ENCODE measurements at regions not wholly inside any gene's neighbourhood (a gene's known extent, or its start where the extent isn't known, plus 50 kb on each side); places are given as distances from the start of the nearest gene placed in this dataset.
"Not testable (repeated sequence)": the region's sequence is repeated elsewhere in the genome, so short reads cannot be mapped to it uniquely, and the experiment has no call there.

DNA sequence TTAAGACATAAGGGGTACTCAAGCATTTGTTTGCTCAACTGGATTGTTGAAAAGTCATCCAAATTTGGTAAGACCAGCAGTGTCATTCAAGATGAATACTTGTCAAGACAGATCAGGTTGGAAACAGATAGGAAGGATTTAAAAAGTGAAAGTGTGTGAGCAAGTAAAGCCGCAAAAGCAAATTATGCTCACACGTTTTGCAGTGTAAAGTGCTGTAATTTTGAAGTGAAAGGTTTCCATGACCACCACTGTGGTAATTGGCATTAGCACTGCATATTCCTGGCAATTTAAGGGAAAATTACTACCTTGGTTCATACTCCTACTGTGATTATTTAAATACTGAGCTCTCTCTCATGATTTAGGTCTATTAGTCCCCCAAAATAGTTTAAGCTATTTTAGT, 704.1 kb upstream of the CCDC179 start:
- DNase-seq (ENCODE audit: low spot score), result no peak

DNA sequence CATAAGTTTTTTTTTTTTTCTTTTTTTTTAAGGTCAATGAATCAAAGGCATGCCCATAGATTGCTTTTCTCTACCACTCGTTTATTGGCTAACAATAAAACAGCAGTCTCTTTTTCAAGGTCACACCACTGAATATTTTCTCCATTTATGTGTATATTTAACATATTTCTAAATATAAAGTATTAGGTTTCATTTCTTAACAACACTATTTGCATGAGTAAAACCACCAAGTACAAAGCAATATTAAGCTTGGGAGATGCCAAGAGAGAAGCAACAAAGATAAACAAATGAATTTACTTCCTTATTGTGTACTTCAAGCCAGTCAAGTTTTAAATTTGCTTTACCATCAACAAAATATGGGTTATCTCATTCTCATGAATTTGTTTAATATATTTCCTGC, 708.9 kb upstream of the CCDC179 start:
- DNase-seq (ENCODE audit: low spot score), result no peak

DNA sequence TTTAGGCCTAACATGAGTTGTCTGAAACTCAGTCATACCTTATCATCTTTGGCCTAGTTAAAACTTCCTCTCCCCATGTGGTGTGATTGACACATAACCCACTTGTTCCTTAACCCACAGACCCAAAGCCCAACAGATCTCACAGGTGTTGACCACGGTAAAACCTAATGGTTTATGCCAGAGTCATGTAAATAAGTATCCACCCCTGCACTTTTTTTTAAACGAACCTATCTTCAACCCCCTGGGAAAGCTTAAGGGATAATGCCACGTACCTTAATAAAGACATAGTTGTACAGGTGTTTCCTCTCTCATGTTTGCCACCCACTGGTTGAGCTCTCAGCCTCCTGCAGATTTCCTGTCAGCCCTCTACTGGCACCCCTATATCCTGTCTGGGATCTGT, 709.3 kb upstream of the CCDC179 start:
- DNase-seq (ENCODE audit: low spot score), result no peak

DNA sequence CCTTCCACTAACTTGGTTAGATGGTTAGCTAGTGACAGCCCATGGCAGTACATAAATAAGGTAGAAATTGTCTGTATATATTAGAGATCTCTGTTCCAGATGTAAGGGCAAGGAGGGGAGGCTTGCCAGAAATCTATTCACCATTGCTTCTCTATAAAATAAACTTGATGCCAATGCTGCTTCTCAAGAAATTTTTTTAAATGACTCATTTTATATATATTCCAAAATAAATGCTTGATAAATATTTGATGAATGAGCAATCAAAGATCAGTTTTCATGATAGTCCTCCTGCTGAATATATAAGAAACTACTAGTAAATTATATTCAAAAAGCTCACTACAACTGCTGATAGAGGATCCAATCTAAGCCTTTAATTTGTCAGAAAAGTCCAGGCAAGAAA, 710.6 kb upstream of the CCDC179 start:
- DNase-seq (ENCODE audit: low spot score), result no peak

DNA sequence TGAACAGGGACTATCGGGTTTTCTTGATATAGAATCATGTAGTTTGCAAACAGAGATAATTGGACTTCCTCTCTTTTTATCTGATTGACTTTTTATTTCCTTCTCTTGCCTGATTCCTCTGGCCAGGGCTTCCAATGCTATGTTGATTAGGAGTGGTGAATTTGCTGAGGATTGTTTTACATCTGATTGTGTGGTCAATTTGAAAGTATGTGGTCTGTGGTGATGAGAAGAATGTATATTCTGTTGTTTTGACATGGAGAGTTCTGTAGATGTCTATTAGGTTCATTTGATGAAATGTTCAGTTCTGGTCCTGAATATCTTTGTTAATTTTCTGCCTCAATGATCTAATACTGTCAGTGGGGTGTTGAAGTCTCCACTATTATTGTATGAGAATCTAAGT, 713.2 kb upstream of the CCDC179 start:
- DNase-seq (ENCODE audit: low spot score), result no peak

DNA sequence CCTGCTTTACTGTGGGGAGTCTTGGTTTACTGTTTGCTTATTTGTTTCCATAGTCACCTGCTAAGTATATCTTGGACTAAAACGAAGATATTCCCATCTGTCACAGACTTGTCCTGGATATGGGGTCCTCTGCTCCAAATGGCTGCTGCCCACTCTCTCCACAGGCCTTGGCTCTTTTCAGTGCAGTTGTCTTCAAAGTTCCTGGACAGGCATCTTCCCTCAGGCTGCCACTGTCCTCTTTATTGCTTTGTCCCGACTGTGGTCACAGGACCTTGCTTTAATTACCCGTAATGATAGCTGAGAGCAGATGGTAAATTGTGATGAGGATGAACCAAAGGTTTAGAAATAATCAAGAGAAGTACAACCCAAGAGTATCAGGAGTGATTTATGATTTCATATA, 713.9 kb upstream of the CCDC179 start:
- DNase-seq (ENCODE audit: low spot score), result no peak

DNA sequence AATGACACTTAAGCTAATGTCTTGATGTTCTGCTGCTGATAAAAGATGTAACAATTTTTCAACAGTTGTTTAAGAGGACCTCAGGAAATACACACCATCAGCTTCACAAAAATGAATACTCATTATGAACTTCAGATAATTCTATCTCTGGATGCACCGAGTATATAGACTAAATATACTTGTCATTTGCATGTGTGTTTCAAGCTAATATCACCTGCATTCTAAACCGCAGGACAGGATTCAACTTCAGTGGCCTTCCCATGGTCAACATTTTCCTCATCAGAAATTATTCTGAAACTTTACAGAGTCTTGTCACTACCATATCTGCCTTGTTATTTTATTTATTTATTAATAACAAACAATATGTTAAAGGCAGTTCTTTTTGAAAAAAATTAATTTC, 717.0 kb upstream of the CCDC179 start:
- DNase-seq (ENCODE audit: low spot score), result no peak

DNA sequence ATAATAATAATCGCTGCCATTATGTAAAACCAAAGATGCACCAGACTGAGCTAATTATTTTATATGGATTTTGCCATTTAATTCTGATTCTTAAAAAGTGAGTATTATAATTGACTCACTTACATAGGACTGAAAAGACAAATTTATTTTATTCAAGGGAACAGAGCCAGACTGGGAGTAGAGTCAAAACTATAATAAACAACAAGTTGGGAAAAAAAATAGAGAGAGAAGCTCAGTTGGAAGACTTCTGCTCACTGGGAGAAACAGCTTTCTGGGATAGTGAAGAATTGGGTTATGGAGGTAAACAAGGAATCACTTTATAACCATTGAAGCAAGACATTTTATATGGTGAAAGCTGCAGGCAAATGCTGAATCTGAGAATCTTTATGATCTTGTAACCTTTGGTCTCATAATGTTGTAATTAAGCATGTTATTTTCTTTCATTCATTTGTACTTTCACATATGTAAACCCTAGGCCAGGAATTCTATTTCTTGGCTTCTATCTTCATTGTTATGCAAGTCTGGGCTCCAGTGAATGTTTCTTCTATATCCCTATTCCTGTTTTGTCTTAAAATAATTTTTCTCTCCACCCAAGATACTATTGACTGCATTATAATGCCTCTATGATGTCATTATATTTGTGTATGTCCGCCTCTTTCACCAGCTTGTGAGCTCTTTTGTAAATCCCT, 725.3 kb upstream of the CCDC179 start:
- no peak for DNase-seq (ENCODE audit: low spot score)

DNA sequence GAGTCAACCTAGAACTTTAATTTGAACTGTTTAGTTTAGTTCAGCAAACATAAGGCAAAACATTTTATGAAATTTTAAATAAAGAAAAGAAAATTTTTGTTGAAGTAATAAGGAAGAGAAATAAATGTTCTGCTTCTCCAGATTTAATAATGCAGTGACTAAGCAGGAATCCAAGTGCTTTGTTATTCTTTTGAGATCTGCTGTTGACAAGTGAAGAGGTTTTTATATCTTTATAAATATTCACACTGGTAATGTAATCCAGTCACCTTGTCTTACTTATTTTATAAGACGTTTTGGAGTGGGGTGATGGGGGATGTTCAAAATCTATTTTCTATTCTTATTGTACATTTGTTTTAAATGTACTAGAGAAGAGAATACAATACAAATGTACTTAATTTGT, 725.9 kb upstream of the CCDC179 start:
- DNase-seq (ENCODE audit: low spot score), result no peak

DNA sequence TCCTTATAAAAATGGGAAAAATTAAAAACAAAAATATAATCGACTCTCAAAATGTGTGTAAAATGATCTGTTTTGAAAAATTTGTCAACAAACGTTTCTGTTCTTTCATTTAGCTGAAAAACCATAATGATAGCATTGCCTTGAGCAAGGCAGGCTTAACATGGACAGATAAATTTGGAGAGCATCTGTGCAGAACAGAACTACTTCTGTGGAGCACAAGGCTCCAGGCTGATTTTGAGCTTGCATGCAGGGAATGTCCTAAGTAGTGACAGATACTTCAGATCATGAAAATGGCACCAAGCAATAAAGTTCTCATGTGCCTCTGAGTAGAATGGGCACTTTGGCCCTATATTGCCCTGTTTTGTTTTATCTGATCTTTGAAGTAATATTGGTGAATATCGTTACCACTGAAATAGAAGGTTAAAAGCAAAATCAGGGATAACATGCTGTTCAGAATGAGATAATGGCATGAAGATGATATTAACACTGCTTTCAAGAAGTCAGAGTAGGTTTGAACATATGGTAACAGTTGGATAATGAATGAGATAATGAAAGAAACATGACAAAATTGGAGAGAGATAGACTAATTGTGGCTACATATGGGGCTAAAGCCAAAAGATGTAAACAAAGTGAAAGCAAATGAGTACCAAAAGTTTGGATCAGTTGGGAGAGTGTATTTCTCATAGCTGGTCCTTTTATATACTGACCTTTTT, 730.5 kb upstream of the CCDC179 start:
- no peak for DNase-seq (ENCODE audit: low spot score)

DNA sequence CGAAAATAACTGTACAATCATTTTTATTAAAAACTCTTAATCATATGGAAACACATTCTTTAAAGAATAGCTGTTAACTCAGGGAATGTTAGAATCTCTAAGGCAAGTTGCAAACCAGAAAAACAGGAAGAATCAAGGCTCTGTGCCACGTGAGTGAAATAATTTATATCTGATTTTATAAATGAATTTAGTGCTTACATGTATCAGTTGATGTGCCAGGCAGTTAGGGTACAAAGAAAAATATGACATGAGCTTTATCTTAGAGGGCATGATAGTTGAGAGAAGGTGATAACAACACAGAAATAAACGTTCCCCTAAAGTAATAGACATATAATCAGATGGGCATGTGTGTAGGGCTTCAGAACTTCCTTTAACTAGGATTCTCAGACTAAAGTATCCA, 734.5 kb upstream of the CCDC179 start:
- no peak for DNase-seq (ENCODE audit: low spot score)

DNA sequence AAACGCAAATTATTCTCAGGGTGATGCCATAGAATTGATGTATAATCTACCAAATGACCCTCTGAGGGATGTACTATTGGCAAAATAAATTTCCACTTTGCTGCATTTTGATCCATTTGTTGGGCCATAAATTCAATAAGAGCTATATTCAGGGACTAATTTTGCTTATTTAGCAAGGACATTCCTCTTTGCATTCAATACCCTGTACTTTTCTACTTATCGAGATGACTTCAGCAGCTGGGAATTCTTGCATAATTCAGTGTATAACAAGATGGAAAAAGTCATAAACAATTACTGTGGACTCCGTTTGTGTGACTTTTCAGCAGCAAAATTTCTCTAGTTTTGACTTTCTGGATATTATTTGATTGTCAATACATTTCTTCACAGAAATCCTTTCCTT, 744.7 kb upstream of the CCDC179 start:
- no peak for DNase-seq (ENCODE audit: low spot score)

DNA sequence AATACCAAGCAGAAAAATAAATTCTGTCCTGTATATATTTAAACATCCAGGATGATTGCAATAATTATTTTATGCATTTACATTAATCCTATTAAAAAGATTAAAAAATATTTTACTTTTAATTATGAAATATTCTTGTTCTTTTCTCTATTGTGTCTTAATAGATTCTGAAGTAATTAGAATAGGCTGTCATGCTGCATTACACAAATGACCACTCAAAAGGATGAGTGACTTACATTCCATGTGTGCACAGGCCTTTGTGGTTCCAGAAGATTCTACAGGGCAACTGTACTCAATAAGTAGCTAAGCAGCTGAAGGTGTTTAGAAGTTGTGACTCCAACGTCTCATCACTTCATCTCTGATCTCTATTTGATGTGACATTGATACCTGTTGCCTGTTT, 745.9 kb upstream of the CCDC179 start:
- no peak for DNase-seq (ENCODE audit: low spot score)

DNA sequence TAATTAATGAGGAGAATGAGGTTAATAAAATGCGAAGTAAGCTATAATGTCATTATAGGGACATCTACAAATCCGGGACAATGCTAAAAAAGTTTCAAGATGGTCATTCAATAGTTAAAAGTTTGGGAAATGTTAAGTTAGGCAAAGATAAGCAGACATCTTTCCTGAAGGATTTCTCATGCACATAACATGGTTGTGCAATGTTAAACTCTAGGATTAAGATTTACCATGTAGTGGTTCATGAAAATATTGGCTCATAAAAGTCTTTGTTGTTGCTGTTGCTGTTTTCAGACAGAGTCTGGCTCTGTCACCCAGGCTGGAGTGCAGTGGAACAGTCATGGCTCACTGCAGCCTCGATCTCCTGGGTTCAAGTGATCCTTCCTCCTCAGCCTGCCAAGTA, 751.5 kb upstream of the CCDC179 start:
- no peak for DNase-seq (ENCODE audit: low spot score)

DNA sequence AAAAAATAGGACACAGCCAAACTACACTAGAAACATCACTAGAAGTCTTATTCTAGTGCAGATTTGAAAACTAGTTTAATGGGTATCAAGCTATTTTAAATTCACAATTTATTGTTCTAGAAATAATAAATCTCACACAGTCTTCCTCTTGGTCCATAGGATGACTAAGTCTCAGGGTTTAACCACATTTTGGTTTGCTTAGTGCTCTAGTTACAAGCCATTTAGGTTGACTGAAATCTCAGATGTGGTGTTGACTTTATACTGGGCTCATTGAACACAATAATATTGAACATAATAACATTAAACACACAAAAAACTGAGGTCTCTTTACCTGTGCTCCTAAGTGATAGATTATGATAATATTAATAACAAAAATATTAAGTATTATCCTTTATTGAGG, 760.3 kb upstream of the CCDC179 start:
- no peak for DNase-seq (ENCODE audit: low spot score)

DNA sequence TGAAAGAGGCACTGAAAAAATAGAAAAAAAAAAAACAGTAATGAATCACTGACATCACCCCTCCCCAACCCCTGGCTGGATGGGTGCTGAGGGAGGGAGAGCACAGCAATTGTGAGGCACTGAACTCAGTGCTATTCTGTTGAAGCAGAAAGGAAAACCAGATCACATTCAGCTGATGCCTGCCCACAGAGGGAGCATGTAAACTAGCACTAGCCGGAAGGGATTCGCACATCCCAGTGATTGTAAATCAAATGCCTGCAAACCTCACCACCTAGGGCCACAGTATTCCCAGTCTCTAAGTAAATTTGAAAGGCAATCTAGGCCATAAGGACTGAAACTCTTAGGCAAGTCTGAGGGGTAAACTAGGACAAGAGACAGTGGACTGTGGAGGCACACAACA, 772.0 kb upstream of the CCDC179 start:
- no peak for DNase-seq (ENCODE audit: low spot score)

DNA sequence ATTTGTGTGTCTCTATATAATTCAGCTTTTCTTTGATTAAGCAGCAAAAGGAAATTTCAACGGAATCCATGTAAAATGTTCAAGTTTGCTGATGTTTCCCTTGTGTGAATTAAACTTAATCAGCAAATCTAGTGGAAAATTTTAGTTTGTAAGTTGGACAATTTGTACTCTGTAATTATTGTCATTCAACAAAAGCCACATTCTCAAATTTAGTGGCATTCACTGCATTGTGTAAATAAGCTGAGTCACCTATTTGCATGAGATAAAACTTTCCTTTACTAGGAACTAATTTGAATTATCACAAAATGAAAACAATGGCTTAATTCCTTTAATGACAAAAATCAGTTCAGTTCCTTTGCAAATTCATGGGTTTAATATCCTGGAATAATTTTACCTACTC, 784.2 kb upstream of the CCDC179 start:
- no peak for DNase-seq (ENCODE audit: low spot score)

DNA sequence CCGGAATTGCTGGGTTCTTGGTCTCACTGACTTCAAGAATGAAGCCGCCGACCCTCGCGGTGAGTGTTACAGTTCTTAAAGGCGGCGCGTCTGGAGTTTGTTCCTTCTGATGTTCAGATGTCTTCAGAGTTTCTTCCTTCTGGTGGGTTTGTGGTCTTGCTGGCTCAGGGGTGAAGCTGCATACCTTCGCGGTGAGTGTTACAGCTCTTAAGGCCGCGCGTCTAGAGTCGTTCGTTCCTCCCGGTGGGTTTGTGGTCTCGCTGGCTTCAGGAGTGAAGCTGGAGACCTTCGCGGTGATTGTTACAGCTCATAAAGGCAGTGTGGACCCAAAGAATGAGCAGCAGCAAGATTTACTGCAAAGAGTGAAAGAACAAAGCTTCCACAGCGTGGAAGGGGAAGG, 792.1 kb upstream of the CCDC179 start:
- not testable (repeated sequence) for DNase-seq (ENCODE audit: low spot score)

DNA sequence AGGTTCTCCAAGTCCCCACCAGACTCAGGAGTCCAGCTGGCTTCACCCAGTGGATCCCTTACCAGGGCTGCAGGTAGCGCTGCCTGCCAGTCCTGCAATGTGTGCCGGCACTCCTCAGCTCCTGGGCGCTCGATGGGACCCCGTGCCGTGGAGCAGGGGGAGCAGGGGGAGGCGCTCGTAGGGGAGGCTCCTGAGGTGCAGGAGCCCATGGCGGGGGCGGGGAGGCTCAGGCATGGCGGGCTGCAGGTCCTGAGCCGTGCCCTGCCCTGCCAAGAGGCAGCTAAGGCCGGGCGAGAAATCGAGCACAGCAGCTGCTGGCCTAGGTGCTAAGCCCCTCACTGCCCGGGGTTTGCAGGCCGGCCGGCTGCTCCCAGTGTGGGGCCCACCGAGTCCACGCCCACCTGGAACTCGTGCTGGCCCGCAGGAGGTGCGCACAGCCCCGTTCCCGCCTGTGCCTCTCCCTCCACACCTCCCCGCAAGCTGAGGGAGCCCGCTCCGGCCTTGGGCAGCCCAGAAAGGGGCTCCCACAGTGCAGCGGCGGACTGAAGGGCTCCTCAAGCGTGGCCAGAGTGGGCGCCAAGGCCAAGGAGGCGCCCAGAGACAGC, 792.9 kb upstream of the CCDC179 start:
- DNase-seq (ENCODE audit: low spot score), result no peak

DNA sequence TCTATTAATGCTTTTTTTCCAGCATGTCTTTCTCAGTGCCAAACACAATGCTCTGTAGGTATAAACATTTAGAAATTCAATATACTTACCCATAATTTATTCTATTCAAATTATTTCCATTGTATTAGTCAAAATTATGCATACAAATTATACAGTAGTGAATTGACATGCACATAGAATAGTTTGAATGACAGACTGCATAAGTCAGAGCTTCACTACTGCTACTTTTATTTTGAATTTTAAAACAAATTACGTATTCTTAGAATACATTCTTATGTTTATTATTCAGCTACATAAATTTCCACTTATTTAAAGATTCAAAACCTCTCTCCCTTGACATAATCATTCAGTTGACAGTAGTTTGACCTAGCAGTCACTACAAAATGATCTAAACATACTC, 808.0 kb upstream of the CCDC179 start:
- DNase-seq (ENCODE audit: low spot score), result no peak

DNA sequence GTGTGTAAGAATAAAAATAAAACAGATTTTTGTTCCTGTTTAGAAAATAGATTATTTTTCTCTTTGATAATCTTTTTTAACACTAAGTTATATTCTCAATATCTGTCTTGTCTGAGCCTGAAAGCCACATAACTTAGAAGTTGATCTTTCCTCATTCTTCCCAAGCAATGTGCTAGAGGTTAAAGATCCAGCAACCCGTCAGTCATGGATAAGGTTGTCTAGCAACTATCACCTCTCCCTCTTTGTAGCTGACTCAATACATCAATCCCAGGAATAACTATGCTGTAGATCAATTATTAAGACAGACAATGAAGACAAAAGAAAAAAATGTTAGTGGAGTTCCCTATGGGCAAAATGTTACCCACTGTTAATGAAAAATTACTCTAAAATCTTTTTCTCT, 813.1 kb upstream of the CCDC179 start:
- DNase-seq (ENCODE audit: low spot score), result no peak

DNA sequence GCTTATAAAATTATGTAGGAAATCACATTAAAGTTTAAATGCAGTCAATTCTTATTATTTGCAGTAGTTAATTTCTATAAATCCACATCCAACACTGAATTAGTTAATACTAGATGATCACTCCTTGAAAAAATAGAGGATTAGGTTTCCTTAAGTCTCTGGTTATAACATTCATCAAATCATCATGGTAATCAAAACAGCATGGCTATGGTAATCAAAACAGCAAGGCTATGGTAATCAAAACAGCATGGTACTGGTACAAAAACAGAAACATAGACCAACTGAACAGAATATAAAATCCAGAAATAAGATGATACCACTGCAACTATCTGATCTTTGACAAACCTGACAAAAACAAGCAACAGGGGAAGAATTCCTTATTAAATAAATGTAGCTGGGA, 814.6 kb upstream of the CCDC179 start:
- no peak for DNase-seq (ENCODE audit: low spot score)

DNA sequence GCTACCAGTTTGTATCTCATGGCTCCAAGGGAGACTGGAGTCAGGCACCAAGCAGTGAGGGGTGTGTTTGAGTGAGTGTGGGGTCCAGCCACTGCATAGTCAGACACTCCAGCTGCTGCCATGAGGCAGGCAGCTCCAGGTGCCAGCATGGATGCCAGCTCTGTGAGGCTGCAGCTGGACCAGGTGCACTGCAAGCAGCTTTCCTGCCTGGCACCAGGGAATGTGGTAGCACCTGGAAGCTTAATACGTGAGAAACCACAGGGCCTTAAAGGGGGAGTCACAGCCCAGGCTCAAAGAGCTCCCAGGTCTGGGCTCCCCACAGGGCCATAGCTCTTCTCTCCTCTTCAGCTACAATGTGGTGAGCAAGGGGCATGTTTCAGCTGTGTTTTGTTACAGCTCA, 817.8 kb upstream of the LUZP2 start:
- no peak for DNase-seq (ENCODE audit: low spot score)

DNA sequence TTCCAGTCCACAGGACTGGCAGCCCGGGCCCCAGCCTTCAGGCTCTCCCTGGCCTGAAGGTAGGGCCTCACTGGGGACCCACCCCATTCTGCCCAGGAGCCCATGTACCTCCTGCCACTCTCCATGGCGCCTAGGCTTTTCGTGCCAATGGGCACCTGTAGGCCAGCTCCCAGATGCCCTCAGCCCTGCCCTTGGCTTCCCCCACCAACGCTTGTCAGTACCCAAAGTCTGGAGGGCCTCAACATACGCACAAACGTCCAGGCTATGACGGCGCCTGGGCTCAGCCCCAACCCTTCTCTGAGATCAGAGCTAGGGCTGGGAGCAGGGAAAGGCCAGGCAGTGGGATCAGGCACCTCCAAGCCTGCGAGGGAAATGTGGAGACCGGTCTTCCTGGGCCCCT, 816.9 kb upstream of the LUZP2 start:
- no peak for DNase-seq (ENCODE audit: low spot score)

All from CD4-positive, alpha-beta T cell treated with Interleukin-15 for 4 hours (primary cell).